OCI-LY1 (cell line): ENCODE measurements at regions not wholly inside any gene's neighbourhood (a gene's known extent, or its start where the extent isn't known, plus 50 kb on each side); places are given as distances from the start of the nearest gene placed in this dataset.

Experiments
- CTCF ChIP-seq: fragments of 200-600 bp; sonication (generic), shearing (Covaris generic); IDR thresholded peaks from 2 replicates; pipeline ENCODE4 v1.5.1; 2017; ENCODE audit warnings: mild to moderate bottlenecking, antibody characterized with exemption, low read length, moderate library complexity, mixed read lengths
- EZH2 ChIP-seq: fragments of 200-600 bp; sonication (generic), shearing (Covaris generic); IDR thresholded peaks from 2 replicates; pipeline ENCODE4 v1.8.0; 2017; ENCODE audit warnings: borderline replicate concordance, mixed run types, mild to moderate bottlenecking, antibody characterized with exemption, low read length, moderate library complexity, mixed read lengths

- TF ChIP-seq CTCF (no peak), EZH2 (no peak)
Measured at GRCh38 chr16:64773638-64774037, 348.2 kb downstream of the CDH11 start.
